Lower leg skin (tissue), 3 donors: ENCODE measurements at regions not wholly inside any gene's neighbourhood (a gene's known extent, or its start where the extent isn't known, plus 50 kb on each side); places are given as distances from the start of the nearest gene placed in this dataset.

Experiments used
- POLR2A ChIP-seq, 2 donors: fragments of 450-650 bp; IDR thresholded peaks; one replicate each; pipeline ENCODE4 v1.6.1; 2016 to 2017; ENCODE audit warnings: antibody characterized with exemption in 2 of 2, mild to moderate bottlenecking in 1 of 2, moderate library complexity in 1 of 2
- TF ChIP-seq, protein P1 (sequence below), 3 donors: fragments of 450-650 bp; IDR thresholded peaks; one replicate each; pipeline ENCODE4 v1.5.1; 2016; ENCODE audit warnings: antibody characterized with exemption in 3 of 3, mild to moderate bottlenecking in 3 of 3, moderate library complexity in 2 of 3

DNA sequence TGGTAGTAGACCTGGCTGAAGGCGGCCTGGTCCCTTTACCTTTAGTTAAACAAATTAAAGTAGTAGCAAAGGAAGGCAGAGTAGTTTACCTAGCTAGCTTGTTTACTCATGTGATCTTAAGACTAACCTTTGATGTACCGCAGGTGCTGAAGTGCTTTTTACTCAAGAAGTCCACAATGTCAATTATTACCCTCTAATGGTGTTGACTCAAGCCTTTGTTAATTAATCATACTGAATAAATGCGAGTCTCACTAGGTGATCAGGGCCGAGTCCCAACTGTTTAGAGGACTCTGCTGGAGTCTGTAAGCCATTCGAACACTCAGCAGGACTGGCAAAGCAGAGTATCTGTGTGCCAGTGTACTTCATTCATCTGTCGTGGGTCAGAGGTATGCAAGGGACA, 381.1 kb upstream of the NCAM2 start:
- TF ChIP-seq POLR2A (IDR thresholded peaks at IDR 0.05): no peak
- TF ChIP-seq, protein P1, sequence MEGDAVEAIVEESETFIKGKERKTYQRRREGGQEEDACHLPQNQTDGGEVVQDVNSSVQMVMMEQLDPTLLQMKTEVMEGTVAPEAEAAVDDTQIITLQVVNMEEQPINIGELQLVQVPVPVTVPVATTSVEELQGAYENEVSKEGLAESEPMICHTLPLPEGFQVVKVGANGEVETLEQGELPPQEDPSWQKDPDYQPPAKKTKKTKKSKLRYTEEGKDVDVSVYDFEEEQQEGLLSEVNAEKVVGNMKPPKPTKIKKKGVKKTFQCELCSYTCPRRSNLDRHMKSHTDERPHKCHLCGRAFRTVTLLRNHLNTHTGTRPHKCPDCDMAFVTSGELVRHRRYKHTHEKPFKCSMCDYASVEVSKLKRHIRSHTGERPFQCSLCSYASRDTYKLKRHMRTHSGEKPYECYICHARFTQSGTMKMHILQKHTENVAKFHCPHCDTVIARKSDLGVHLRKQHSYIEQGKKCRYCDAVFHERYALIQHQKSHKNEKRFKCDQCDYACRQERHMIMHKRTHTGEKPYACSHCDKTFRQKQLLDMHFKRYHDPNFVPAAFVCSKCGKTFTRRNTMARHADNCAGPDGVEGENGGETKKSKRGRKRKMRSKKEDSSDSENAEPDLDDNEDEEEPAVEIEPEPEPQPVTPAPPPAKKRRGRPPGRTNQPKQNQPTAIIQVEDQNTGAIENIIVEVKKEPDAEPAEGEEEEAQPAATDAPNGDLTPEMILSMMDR (IDR thresholded peaks at IDR 0.05): no peak
